ENCODE measurements at regions not wholly inside any gene's neighbourhood (a gene's known extent, or its start where the extent isn't known, plus 50 kb on each side); places are given as distances from the start of the nearest gene placed in this dataset.

- H3K4me1 ChIP-seq: no peaks in the 10 kb centered on the region
- no peak for DNase-seq (ENCODE audit: low spot score)
- no peak overlapping the region for H2AFZ ChIP-seq (replicated peaks)
- no peaks in the 10 kb centered on the region for H3K79me2 ChIP-seq (ENCODE audit: low read depth)
- Mint-ChIP-seq H3K4me3 (no peak overlapping the region), H3K4me1 (no peaks in the 10 kb centered on the region), H3K9me3 (no peaks in the 10 kb centered on the region), H3K27me3 (ENCODE audit: insufficient read depth, low read depth) (no peaks in the 10 kb centered on the region), H3K27ac (no peak overlapping the region), H3K36me3 (no peaks in the 10 kb centered on the region)
- H3K4me3 ChIP-seq: no peak overlapping the region
- no peaks in the 10 kb centered on the region for H3K9me3 ChIP-seq (ENCODE audit: low read depth)
- TF ChIP-seq EZH2 (IDR thresholded peaks at IDR 0.05) (no peak), EZH2phosphoT487 (IDR thresholded peaks at IDR 0.05) (no peak)
- TF ChIP-seq, protein P1, sequence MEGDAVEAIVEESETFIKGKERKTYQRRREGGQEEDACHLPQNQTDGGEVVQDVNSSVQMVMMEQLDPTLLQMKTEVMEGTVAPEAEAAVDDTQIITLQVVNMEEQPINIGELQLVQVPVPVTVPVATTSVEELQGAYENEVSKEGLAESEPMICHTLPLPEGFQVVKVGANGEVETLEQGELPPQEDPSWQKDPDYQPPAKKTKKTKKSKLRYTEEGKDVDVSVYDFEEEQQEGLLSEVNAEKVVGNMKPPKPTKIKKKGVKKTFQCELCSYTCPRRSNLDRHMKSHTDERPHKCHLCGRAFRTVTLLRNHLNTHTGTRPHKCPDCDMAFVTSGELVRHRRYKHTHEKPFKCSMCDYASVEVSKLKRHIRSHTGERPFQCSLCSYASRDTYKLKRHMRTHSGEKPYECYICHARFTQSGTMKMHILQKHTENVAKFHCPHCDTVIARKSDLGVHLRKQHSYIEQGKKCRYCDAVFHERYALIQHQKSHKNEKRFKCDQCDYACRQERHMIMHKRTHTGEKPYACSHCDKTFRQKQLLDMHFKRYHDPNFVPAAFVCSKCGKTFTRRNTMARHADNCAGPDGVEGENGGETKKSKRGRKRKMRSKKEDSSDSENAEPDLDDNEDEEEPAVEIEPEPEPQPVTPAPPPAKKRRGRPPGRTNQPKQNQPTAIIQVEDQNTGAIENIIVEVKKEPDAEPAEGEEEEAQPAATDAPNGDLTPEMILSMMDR (IDR thresholded peaks at IDR 0.05): no peak
- H3K4me2 ChIP-seq: no peak overlapping the region
- H3F3A ChIP-seq (ENCODE audit: low read depth): no peaks in the 10 kb centered on the region
- no peak overlapping the region for H3K27ac ChIP-seq
- no peaks in the 10 kb centered on the region for H4K20me1 ChIP-seq (ENCODE audit: low read depth)
- no peaks in the 10 kb centered on the region for H3K36me3 ChIP-seq
- no peak overlapping the region for H3K9ac ChIP-seq
- H3K27me3 ChIP-seq: no peaks in the 10 kb centered on the region
Observed at GRCh38 chr21:27366036-27366435, 399.1 kb upstream of the ADAMTS5 start.

DNA sequence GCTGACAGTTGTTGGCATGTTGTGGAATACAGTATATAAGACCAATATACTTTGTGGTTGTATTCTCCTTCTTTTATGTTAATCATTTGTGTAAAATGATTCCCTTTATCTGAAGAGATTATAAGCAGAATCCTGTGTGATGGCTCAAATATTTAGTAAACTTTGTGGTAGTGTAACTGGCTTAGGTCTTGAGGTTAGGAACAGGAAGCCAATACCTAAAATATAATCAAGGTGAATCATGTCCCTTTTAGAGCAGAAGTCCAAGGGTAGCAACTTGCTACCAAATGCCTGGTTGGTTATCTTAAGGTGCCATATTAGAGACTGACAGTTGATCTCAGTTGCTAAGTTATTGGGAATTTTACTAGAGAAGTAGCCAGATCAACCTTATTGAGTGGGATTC, 398.5 kb upstream of the ADAMTS5 start:
- no peak overlapping the region for H3K4me2 ChIP-seq
- no peak overlapping the region for H2AFZ ChIP-seq (replicated peaks)
- H3K36me3 ChIP-seq: no peaks in the 10 kb centered on the region
- H3K79me2 ChIP-seq (ENCODE audit: low read depth): no peaks in the 10 kb centered on the region
- no peaks in the 10 kb centered on the region for H3K9me3 Mint-ChIP-seq
- DNase-seq (ENCODE audit: low spot score): no peak
- H3K4me1 Mint-ChIP-seq: no peaks in the 10 kb centered on the region
- H3K36me3 Mint-ChIP-seq: no peaks in the 10 kb centered on the region
- no peak overlapping the region for H3K27ac Mint-ChIP-seq
- H3K9me3 ChIP-seq (ENCODE audit: low read depth): no peaks in the 10 kb centered on the region
- no peak overlapping the region for H3K27ac ChIP-seq
- no peak overlapping the region for H3K9ac ChIP-seq
- no peaks in the 10 kb centered on the region for H4K20me1 ChIP-seq (ENCODE audit: low read depth)
- H3K4me3 ChIP-seq: no peak overlapping the region
- no peaks in the 10 kb centered on the region for H3F3A ChIP-seq (ENCODE audit: low read depth)
- no peaks in the 10 kb centered on the region for H3K4me1 ChIP-seq
- no peaks in the 10 kb centered on the region for H3K27me3 ChIP-seq
- TF ChIP-seq EZH2 (IDR thresholded peaks at IDR 0.05): no peak
- TF ChIP-seq EZH2phosphoT487 (IDR thresholded peaks at IDR 0.05): no peak
- TF ChIP-seq, protein P1 (IDR thresholded peaks at IDR 0.05): no peak
- no peak overlapping the region for H3K4me3 Mint-ChIP-seq
- H3K27me3 Mint-ChIP-seq (ENCODE audit: insufficient read depth, low read depth): no peaks in the 10 kb centered on the region

GRCh38 chr21:27363719-27364477, 397.0 kb upstream of the ADAMTS5 start:
- H2AFZ ChIP-seq (replicated peaks): no peak overlapping the region
- H3K4me2 ChIP-seq: no peak overlapping the region
- H3K4me3 Mint-ChIP-seq: no peak overlapping the region
- H3K9me3 ChIP-seq (ENCODE audit: low read depth): no peaks in the 10 kb centered on the region
- H3K9me3 Mint-ChIP-seq: no peaks in the 10 kb centered on the region
- no peak overlapping the region for H3K9ac ChIP-seq
- H3K4me1 ChIP-seq: no peaks in the 10 kb centered on the region
- H3K4me3 ChIP-seq: no peak overlapping the region
- H3K27me3 Mint-ChIP-seq (ENCODE audit: insufficient read depth, low read depth): no peaks in the 10 kb centered on the region
- no peak overlapping the region for H3K27ac Mint-ChIP-seq
- H3K36me3 Mint-ChIP-seq: no peaks in the 10 kb centered on the region
- no peaks in the 10 kb centered on the region for H3K79me2 ChIP-seq (ENCODE audit: low read depth)
- H3K27me3 ChIP-seq: no peaks in the 10 kb centered on the region
- DNase-seq (ENCODE audit: low spot score): no peak
- H3F3A ChIP-seq (ENCODE audit: low read depth): no peaks in the 10 kb centered on the region
- H3K36me3 ChIP-seq: no peaks in the 10 kb centered on the region
- TF ChIP-seq, protein P1 (IDR thresholded peaks at IDR 0.05): no peak
- TF ChIP-seq EZH2phosphoT487 (IDR thresholded peaks at IDR 0.05) (no peak), EZH2 (IDR thresholded peaks at IDR 0.05) (no peak)
- H3K4me1 Mint-ChIP-seq: no peaks in the 10 kb centered on the region
- H4K20me1 ChIP-seq (ENCODE audit: low read depth): no peaks in the 10 kb centered on the region
- H3K27ac ChIP-seq: no peak overlapping the region
